CD4-positive, alpha-beta memory T cell (primary cell): ENCODE measurements at regions not wholly inside any gene's neighbourhood (a gene's known extent, or its start where the extent isn't known, plus 50 kb on each side); places are given as distances from the start of the nearest gene placed in this dataset.

Source experiments
- CTCF ChIA-PET: fragments of 350-600 bp; sonication (Branson Sonifier 250); formaldehyde crosslinking; loops from one replicate; lab custom pipeline; 2021; ENCODE audit warnings: inconsistent platforms; ENCODE audit not compliant: partially characterized antibody; lab: Charles Lee
- POLR2A ChIA-PET: fragments of 350-600 bp; sonication (Branson Sonifier 250); formaldehyde crosslinking; loops from one replicate; lab custom pipeline; 2021; ENCODE audit not compliant: partially characterized antibody; lab: Charles Lee
- DNase-seq, 5 donors: peaks; one replicate each; pipeline versions ENCODE4 v3.0.0 to v3.0.0-alpha.2; 2020 to 2022; ENCODE audit warnings: mixed read lengths in 1 of 5
- H3K27ac ChIP-seq: one replicate; pipeline ENCODE4 v1.7.0; 2013; ENCODE audit warnings: low read depth, low read length
- H3K27me3 ChIP-seq: 2 replicates; pipeline ENCODE4 v1.7.0; 2013; ENCODE audit warnings: mild to moderate bottlenecking, low read length, moderate library complexity; ENCODE audit not compliant: insufficient read depth
- H3K36me3 ChIP-seq: 2 replicates; pipeline ENCODE4 v1.7.0; 2013; ENCODE audit warnings: mild to moderate bottlenecking, low read length, moderate library complexity; ENCODE audit not compliant: insufficient read depth
- H3K4me1 ChIP-seq: 2 replicates; pipeline ENCODE4 v1.7.0; 2013; ENCODE audit warnings: mild to moderate bottlenecking, low read length, moderate library complexity; ENCODE audit not compliant: insufficient read depth
- H3K4me3 ChIP-seq, 2 donors: one replicate each; pipeline ENCODE4 v1.7.0; 2013; ENCODE audit warnings: low read length in 2 of 2, mild to moderate bottlenecking in 1 of 2
- H3K9me3 ChIP-seq, 2 donors: one replicate each; pipeline ENCODE4 v1.7.0; 2013; ENCODE audit warnings: low read length in 2 of 2, control low read depth in 1 of 2; ENCODE audit not compliant: control insufficient read depth in 1 of 2
- H3K27ac Mint-ChIP-seq, 7 donors: one replicate each; pipeline ENCODE4 v1.8.0; 2020 to 2021; ENCODE audit warnings: mixed read lengths in 7 of 7, mild to moderate bottlenecking in 6 of 7, inconsistent platforms in 3 of 7, moderate library complexity in 3 of 7
- H3K27me3 Mint-ChIP-seq, 2 donors: one replicate each; pipeline ENCODE4 v1.8.0; 2020 to 2021; ENCODE audit warnings: mixed read lengths in 2 of 2
- H3K36me3 Mint-ChIP-seq, 2 donors: one replicate each; pipeline ENCODE4 v1.8.0; 2020 to 2021; ENCODE audit warnings: mixed read lengths in 2 of 2, inconsistent platforms in 1 of 2, mild to moderate bottlenecking in 1 of 2
- H3K4me1 Mint-ChIP-seq, 4 donors: one replicate each; pipeline ENCODE4 v1.8.0; 2020 to 2021; ENCODE audit warnings: mixed read lengths in 4 of 4, mild to moderate bottlenecking in 1 of 4
- H3K4me3 Mint-ChIP-seq, 8 donors: one replicate each; pipeline ENCODE4 v1.8.0; 2020 to 2021; ENCODE audit warnings: mixed read lengths in 8 of 8, mild to moderate bottlenecking in 7 of 8, moderate library complexity in 6 of 8, inconsistent platforms in 3 of 8
- H3K9me3 Mint-ChIP-seq, 8 donors: one replicate each; pipeline ENCODE4 v1.8.0; 2020 to 2021; ENCODE audit warnings: mixed read lengths in 8 of 8, mild to moderate bottlenecking in 5 of 8, inconsistent platforms in 3 of 8, moderate library complexity in 1 of 8
- intact Hi-C: fragments of 100-400 bp; cut with micrococcal nuclease; formaldehyde crosslinking; loops from one replicate; pipeline ENCODE4 v1.15.1; 2023

GRCh38 chr1:55448261-55448660 is 233.1 kb upstream of the USP24 start:
- Histone ChIP-seq H3K4me3 (no peak overlapping the region), H3K4me1 (no peaks in the 10 kb centered on the region), H3K27ac (no peak overlapping the region), H3K9me3 (no peaks in the 10 kb centered on the region), H3K27me3 (no peaks in the 10 kb centered on the region), H3K36me3 (no peaks in the 10 kb centered on the region)
- ChIA-PET POLR2A (no interaction called here), CTCF (no interaction called here)
- intact Hi-C loops = no loop called here
- Mint-ChIP-seq H3K36me3 (no peaks in the 10 kb centered on the region), H3K4me3 (no peak overlapping the region), H3K9me3 (peaks cover 0 to 2% (median 0%) of the 10 kb centered on the region in 8 donors), H3K27me3 (peaks cover 5 to 7% of the 10 kb centered on the region in 2 donors), H3K4me1 (no peaks in the 10 kb centered on the region), H3K27ac (no peak overlapping the region)
- DNase-seq = no peak

DNA sequence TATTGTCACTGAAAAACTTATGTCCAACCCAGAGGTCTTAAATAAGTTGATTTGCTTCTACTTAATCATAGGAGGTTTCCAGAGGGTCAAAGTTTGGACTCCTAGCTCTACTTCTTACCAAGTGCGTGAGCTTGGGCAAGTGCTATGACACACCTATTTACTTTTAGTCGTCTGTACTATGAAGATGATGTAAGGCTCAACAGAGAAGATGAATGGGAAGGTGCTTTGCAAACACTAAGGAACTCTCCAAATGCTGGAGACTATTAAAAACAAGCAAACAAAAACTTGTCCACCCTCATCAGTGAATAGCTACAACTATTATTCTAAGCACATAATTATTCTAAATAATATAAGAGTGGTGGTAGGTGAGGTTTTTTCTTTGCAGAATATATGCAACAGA is 232.3 kb upstream of the USP24 start:
- POLR2A ChIA-PET = no interaction called here
- Mint-ChIP-seq H3K27ac (no peak overlapping the region), H3K4me1 (no peaks in the 10 kb centered on the region), H3K4me3 (no peak overlapping the region), H3K27me3 (peaks cover 4 to 7% of the 10 kb centered on the region in 2 donors), H3K36me3 (no peaks in the 10 kb centered on the region), H3K9me3 (peaks cover 0 to 2% (median 0%) of the 10 kb centered on the region in 8 donors)
- Histone ChIP-seq H3K4me3 (no peak overlapping the region), H3K27me3 (no peaks in the 10 kb centered on the region), H3K36me3 (no peaks in the 10 kb centered on the region), H3K27ac (no peak overlapping the region), H3K4me1 (no peaks in the 10 kb centered on the region), H3K9me3 (no peaks in the 10 kb centered on the region)
- intact Hi-C loops = no loop called here
- no peak for DNase-seq
- CTCF ChIA-PET = no interaction called here

GRCh38 chr1:55446351-55446750 is 231.2 kb upstream of the USP24 start:
- no peak for DNase-seq
- H3K4me3 ChIP-seq = no peak overlapping the region
- no peaks in the 10 kb centered on the region for H3K36me3 ChIP-seq
- H3K27ac Mint-ChIP-seq = no peak overlapping the region
- no peak overlapping the region for H3K4me3 Mint-ChIP-seq
- H3K36me3 Mint-ChIP-seq = no peaks in the 10 kb centered on the region
- no peaks in the 10 kb centered on the region for H3K9me3 ChIP-seq
- H3K4me1 ChIP-seq = no peaks in the 10 kb centered on the region
- POLR2A ChIA-PET = no interaction called here
- CTCF ChIA-PET = no interaction called here
- H3K27me3 ChIP-seq = no peaks in the 10 kb centered on the region
- H3K27ac ChIP-seq = no peak overlapping the region
- peaks cover 0 to 2% (median 0%) of the 10 kb centered on the region in 8 donors for H3K9me3 Mint-ChIP-seq
- H3K4me1 Mint-ChIP-seq = no peaks in the 10 kb centered on the region
- peaks cover 4 to 7% of the 10 kb centered on the region in 2 donors for H3K27me3 Mint-ChIP-seq
- intact Hi-C loops = no loop called here

DNA sequence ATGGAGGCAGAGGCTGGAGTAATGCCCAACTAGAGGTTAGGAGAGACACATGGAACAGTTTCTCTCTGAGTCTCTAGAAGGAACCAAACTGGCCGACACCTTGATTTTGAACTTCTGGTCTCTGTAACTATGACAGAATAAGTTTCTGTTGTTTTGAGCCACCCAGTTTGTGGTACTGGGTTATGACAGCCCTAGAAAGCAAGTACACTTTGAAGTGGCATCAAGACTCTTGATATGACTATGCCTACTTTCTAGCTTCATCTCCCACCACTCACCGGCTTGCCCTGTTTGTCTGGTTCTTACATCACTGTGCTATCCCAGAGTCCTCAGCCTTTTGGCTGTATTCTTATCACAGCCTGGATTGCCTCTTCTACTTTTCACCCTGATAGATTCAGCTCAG is 230.3 kb upstream of the USP24 start:
- Mint-ChIP-seq H3K4me3 (no peak overlapping the region), H3K27me3 (peaks cover 4 to 7% of the 10 kb centered on the region in 2 donors), H3K4me1 (no peaks in the 10 kb centered on the region), H3K9me3 (peaks cover 0 to 2% (median 0%) of the 10 kb centered on the region in 8 donors), H3K36me3 (no peaks in the 10 kb centered on the region), H3K27ac (no peak overlapping the region)
- Histone ChIP-seq H3K4me3 (no peak overlapping the region), H3K9me3 (no peaks in the 10 kb centered on the region), H3K36me3 (no peaks in the 10 kb centered on the region), H3K27ac (no peak overlapping the region), H3K27me3 (no peaks in the 10 kb centered on the region), H3K4me1 (no peaks in the 10 kb centered on the region)
- ChIA-PET POLR2A (no interaction called here), CTCF (no interaction called here)
- intact Hi-C loops = no loop called here
- no peak for DNase-seq

GRCh38 chr1:55444667-55445066 is 229.5 kb upstream of the USP24 start:
- H3K4me1 ChIP-seq = no peaks in the 10 kb centered on the region
- CTCF ChIA-PET = interaction anchor here (0.7 kb wide), 1 partner anchor 12 kb away, joined by 3 read pairs; no protein-coding TSS in a partner anchor
- intact Hi-C loops = no loop called here
- no peak overlapping the region for H3K4me3 ChIP-seq
- no peak for DNase-seq
- Mint-ChIP-seq H3K9me3 (peaks cover 0 to 4% (median under 1%) of the 10 kb centered on the region in 8 donors), H3K36me3 (no peaks in the 10 kb centered on the region), H3K4me3 (no peak overlapping the region), H3K4me1 (no peaks in the 10 kb centered on the region), H3K27me3 (peaks cover 3 to 5% of the 10 kb centered on the region in 2 donors), H3K27ac (no peak overlapping the region)
- H3K27me3 ChIP-seq = no peaks in the 10 kb centered on the region
- POLR2A ChIA-PET = no interaction called here
- H3K27ac ChIP-seq = no peak overlapping the region
- H3K36me3 ChIP-seq = no peaks in the 10 kb centered on the region
- H3K9me3 ChIP-seq = no peaks in the 10 kb centered on the region

DNA sequence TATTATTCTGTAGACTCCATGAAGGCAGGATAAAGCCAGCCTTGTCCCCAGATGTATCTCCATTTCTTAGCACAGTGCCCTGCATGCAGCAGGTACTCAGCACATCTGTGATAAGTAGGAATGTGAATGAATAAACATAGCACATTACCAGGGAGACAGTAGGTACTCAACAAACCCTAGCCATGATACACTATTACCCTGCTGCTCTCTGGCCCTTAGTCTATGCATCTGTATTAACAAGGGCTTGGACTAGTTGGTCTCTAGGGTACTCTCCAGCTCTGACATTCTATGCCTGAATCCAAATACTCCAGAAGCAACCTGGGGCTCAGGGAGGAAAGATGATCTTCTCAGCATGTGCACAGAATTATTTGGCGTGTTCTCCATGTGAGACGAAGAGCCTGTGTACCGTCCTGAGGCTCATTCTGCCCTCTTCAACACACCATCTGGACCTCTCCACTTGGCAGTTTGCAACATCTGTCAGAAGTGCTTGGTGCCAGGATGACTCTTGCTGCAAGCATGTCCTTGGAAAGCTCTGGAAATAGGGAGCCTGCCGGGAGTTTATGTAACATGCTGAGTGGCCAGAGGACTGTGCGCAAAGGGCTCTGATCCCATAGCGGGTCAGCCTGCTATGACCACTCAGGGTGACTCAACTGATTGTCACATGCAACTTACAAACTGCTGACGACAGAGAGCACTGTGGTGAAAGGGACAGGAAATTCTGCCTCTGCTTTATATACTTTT is 228.2 kb upstream of the USP24 start:
- Histone ChIP-seq H3K27ac (no peak overlapping the region), H3K4me1 (no peaks in the 10 kb centered on the region), H3K27me3 (no peaks in the 10 kb centered on the region), H3K4me3 (no peak overlapping the region), H3K9me3 (no peaks in the 10 kb centered on the region), H3K36me3 (no peaks in the 10 kb centered on the region)
- Mint-ChIP-seq H3K4me1 (no peaks in the 10 kb centered on the region), H3K36me3 (no peaks in the 10 kb centered on the region), H3K9me3 (peaks cover 0 to 4% (median 0%) of the 10 kb centered on the region in 8 donors), H3K27ac (no peak overlapping the region), H3K4me3 (no peak overlapping the region), H3K27me3 (peaks cover 3 to 4% of the 10 kb centered on the region in 2 donors)
- CTCF ChIA-PET = no interaction called here
- POLR2A ChIA-PET = no interaction called here
- DNase-seq = no peak
- intact Hi-C loops = no loop called here

DNA sequence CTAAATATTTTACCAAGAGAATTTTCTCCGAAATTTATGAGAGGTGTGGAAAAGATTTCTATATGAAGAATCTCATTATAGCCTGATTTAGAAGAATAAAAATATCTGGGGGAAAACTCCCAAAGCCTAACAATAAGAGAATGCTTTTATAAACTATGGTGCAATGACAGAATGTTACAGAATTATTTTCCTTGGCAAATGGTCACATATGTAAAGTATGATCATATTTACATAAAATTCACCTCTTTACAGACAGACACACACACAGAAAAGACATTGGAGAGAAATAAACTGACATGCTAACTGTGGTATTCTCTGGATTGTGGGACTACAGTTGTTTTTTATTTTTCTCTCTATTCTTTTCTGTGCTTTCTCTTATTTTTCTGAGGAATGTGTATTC is 226.3 kb upstream of the USP24 start:
- no peak for DNase-seq
- ChIA-PET POLR2A (no interaction called here), CTCF (no interaction called here)
- Mint-ChIP-seq H3K36me3 (no peaks in the 10 kb centered on the region), H3K27ac (no peak overlapping the region), H3K9me3 (peaks cover 0 to 4% (median under 1%) of the 10 kb centered on the region in 8 donors), H3K27me3 (peaks cover 0 to 3% of the 10 kb centered on the region in 2 donors), H3K4me1 (no peaks in the 10 kb centered on the region), H3K4me3 (no peak overlapping the region)
- Histone ChIP-seq H3K27ac (no peak overlapping the region), H3K9me3 (no peaks in the 10 kb centered on the region), H3K27me3 (no peaks in the 10 kb centered on the region), H3K36me3 (no peaks in the 10 kb centered on the region), H3K4me1 (no peaks in the 10 kb centered on the region), H3K4me3 (no peak overlapping the region)
- intact Hi-C loops = no loop called here
